ENCODE measurements at regions not wholly inside any gene's neighbourhood (a gene's known extent, or its start where the extent isn't known, plus 50 kb on each side); places are given as distances from the start of the nearest gene placed in this dataset.

DNA sequence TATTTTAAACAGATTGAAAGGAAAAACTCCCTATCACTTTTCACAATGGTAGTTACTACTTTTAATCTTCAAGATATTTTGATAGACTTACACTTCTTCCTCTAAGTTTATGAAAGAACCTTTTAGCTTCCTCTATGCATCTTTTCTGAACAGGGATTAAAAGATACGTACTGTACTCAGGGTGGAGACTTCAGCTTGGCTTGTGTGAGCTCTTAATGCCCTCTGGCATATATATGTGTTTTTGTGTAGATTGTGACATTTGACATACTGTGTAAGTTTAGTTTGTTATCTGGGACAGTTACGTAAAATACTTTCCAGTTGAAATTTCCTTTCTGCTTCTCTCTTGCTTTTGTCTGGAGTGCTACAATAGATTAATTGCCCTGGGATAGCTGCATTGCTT lies 109.3 kb upstream of the NUDT6 start:
- DNase-seq, result no peak
- Histone ChIP-seq H3K36me3 (ENCODE audit: control insufficient read depth in 4 of 4, insufficient read depth in 4 of 4, low read length in 4 of 4) (peaks cover 0 to 4% (median under 1%) of the 10 kb centered on the region in 4 donors), H3K9ac (ENCODE audit: insufficient read depth in 1 of 2, low read length in 2 of 2) (no peak overlapping the region), H3K9me3 (ENCODE audit: control insufficient read depth in 4 of 4, insufficient read depth in 3 of 4, low read length in 3 of 4) (no peaks in the 10 kb centered on the region), H3K4me1 (ENCODE audit: control insufficient read depth in 5 of 5, insufficient read depth in 5 of 5, low read length in 5 of 5) (peaks cover 0 to 4% (median 0%) of the 10 kb centered on the region in 5 donors), H3K27me3 (ENCODE audit: control insufficient read depth in 3 of 3, insufficient read depth in 3 of 3, low read length in 2 of 3) (no peaks in the 10 kb centered on the region), H3K27ac (ENCODE audit: low read depth in 1 of 2, low read length in 1 of 2) (no peak overlapping the region), H3K4me3 (no peak overlapping the region)
- ATAC-seq (ENCODE audit: insufficient read depth, low FRiP score), result no peak
- 69 to 94% methylated on average over 2 of the region's 2 CpGs for WGBS, 2 donors
- no peak for TF ChIP-seq CTCF (IDR thresholded peaks at IDR 0.05; ENCODE audit: control extremely low read depth, extremely low read depth)

GRCh38 chr4:123034023-123034422 lies 111.6 kb upstream of the NUDT6 start:
- Histone ChIP-seq H3K27me3 (ENCODE audit: control insufficient read depth in 3 of 3, insufficient read depth in 3 of 3, low read length in 2 of 3) (no peaks in the 10 kb centered on the region), H3K36me3 (ENCODE audit: control insufficient read depth in 4 of 4, insufficient read depth in 4 of 4, low read length in 4 of 4) (peaks cover 0 to 2% (median 0%) of the 10 kb centered on the region in 4 donors), H3K4me1 (ENCODE audit: control insufficient read depth in 5 of 5, insufficient read depth in 5 of 5, low read length in 5 of 5) (peaks cover 0 to 4% (median 0%) of the 10 kb centered on the region in 5 donors), H3K27ac (ENCODE audit: low read depth in 1 of 2, low read length in 1 of 2) (no peak overlapping the region), H3K4me3 (no peak overlapping the region), H3K9ac (ENCODE audit: insufficient read depth in 1 of 2, low read length in 2 of 2) (no peak overlapping the region), H3K9me3 (ENCODE audit: control insufficient read depth in 4 of 4, insufficient read depth in 3 of 4, low read length in 3 of 4) (no peaks in the 10 kb centered on the region)
- DNase-seq (no peak), ATAC-seq (ENCODE audit: insufficient read depth, low FRiP score) (no peak)
- no peak for TF ChIP-seq CTCF (IDR thresholded peaks at IDR 0.05; ENCODE audit: control extremely low read depth, extremely low read depth)
- 92 to 97% methylated on average over 2 of the region's 2 CpGs for WGBS, 2 donors

DNA sequence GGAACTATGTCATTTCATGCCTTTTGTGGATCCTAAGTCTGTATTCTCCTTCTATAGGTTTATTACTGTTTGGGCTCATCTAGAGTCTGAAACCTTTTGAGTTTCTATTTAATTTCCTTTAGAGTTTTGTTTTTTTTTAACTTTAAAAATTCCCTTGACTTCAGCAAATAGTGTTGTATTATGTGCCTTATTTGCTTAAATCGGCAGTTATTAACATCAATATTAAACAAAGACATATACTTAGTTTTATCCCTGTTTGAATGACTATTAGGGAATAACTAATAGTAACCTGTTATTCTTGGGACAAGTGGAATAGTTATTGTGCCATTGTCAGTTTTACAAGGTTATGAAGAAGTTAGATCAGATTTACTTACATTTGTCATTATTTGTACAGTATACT lies 112.8 kb upstream of the NUDT6 start:
- Histone ChIP-seq H3K36me3 (ENCODE audit: control insufficient read depth in 4 of 4, insufficient read depth in 4 of 4, low read length in 4 of 4) (no peaks in the 10 kb centered on the region), H3K9ac (ENCODE audit: insufficient read depth in 1 of 2, low read length in 2 of 2) (no peak overlapping the region), H3K9me3 (ENCODE audit: control insufficient read depth in 4 of 4, insufficient read depth in 3 of 4, low read length in 3 of 4) (no peaks in the 10 kb centered on the region), H3K27me3 (ENCODE audit: control insufficient read depth in 3 of 3, insufficient read depth in 3 of 3, low read length in 2 of 3) (no peaks in the 10 kb centered on the region), H3K4me3 (no peak overlapping the region), H3K4me1 (ENCODE audit: control insufficient read depth in 5 of 5, insufficient read depth in 5 of 5, low read length in 5 of 5) (peaks cover 0 to 4% (median 0%) of the 10 kb centered on the region in 5 donors), H3K27ac (ENCODE audit: low read depth in 1 of 2, low read length in 1 of 2) (no peak overlapping the region)
- no peak for TF ChIP-seq CTCF (IDR thresholded peaks at IDR 0.05; ENCODE audit: control extremely low read depth, extremely low read depth)
- ATAC-seq (ENCODE audit: insufficient read depth, low FRiP score), result no peak
- 96 to 97% methylated on average over 1 of the region's 1 CpG for WGBS, 2 donors
- DNase-seq, result no peak

DNA sequence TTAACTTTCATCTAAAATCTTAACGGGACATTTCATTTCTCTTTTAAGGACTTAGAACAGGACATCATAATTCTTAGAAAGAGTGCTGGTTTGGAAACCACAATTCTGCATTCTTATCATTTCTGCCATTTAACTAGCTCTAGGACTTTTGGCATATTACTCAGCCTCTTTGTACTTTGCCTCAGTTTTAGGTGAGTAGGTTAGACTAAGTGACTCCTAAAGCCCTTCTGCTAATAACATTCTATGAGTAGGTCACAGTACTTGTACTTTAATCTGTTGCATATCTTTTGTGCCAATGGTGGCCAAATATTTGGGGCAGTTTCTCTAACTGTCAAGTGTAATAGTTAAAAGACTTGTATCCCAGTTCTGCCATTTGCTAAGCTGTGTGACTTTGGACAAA lies 115.4 kb upstream of the NUDT6 start:
- Histone ChIP-seq H3K27ac (ENCODE audit: low read depth in 1 of 2, low read length in 1 of 2) (no peak overlapping the region), H3K36me3 (ENCODE audit: control insufficient read depth in 4 of 4, insufficient read depth in 4 of 4, low read length in 4 of 4) (peaks cover 0 to 9% (median under 1%) of the 10 kb centered on the region in 4 donors), H3K4me1 (ENCODE audit: control insufficient read depth in 5 of 5, insufficient read depth in 5 of 5, low read length in 5 of 5) (peaks cover 0 to 4% (median 0%) of the 10 kb centered on the region in 5 donors), H3K4me3 (no peak overlapping the region), H3K27me3 (ENCODE audit: control insufficient read depth in 3 of 3, insufficient read depth in 3 of 3, low read length in 2 of 3) (no peaks in the 10 kb centered on the region), H3K9me3 (ENCODE audit: control insufficient read depth in 4 of 4, insufficient read depth in 3 of 4, low read length in 3 of 4) (peaks cover 0 to 5% (median 0%) of the 10 kb centered on the region in 4 donors), H3K9ac (ENCODE audit: insufficient read depth in 1 of 2, low read length in 2 of 2) (no peak overlapping the region)
- no peak for TF ChIP-seq CTCF (IDR thresholded peaks at IDR 0.05; ENCODE audit: control extremely low read depth, extremely low read depth)
- WGBS, 2 donors, result 60% methylated on average over 1 of the region's 1 CpG
- DNase-seq (no peak), ATAC-seq (ENCODE audit: insufficient read depth, low FRiP score) (no peak)
